ENCODE measurements at regions not wholly inside any gene's neighbourhood (a gene's known extent, or its start where the extent isn't known, plus 50 kb on each side); places are given as distances from the start of the nearest gene placed in this dataset.

DNA sequence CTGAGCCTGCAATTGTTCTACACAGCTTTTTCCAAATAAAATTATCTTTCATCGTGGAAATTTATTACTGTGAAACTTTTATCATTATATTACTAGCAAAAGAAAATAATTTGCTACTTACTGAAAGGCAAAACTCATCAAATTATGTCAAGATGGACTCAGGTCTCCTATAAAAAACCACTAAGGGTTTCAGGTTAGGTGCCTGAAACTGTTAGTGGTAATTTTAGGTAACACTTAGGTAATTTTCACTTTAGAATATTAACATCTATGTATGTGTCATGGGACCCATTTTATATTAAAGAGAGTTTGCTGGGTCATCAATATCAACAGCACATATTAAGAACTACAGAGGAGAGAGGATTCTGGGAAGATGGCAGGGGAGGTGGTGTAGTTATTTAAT, 651.5 kb downstream of the CENPC start:
- TF ChIP-seq FOXM1 (IDR thresholded peaks at IDR 0.05; ENCODE audit: borderline replicate concordance) (no peak), SP1 (IDR thresholded peaks at IDR 0.05) (no peak), SUZ12 (IDR thresholded peaks at IDR 0.05) (no peak)
